Stimulated activated CD4-positive, alpha-beta T cell treated with anti-CD3 and anti-CD28 coated beads, TNF-alpha, amount 100 ng/mL, for 24 hours (primary cell): ENCODE measurements at regions not wholly inside any gene's neighbourhood (a gene's known extent, or its start where the extent isn't known, plus 50 kb on each side); places are given as distances from the start of the nearest gene placed in this dataset.

ENCODE experiments used
- DNase-seq, 3 experiments: peaks; one replicate each; pipeline ENCODE4 v3.0.0-alpha.2; 2020; ENCODE audit warnings: low read depth in 3 of 3

DNA sequence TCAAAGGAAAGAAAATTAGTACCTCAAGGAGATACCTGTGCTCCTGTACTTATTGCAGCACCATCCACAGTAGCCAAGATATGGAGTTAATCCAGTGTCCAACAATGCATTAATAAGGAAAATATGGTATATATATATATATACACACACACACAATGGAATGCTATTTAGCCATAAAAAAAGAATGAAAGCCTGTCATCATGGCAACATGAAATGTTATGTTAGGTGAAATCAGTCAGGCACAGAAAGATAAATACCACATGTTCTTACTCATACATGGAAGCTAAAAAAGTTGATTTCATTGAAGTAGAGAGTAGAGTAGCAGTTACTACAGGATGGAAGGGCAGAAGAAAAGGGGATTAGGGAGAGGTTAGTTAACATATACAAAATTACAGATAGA lies 601.5 kb downstream of the ANXA1 start:
- DNase-seq = no peak

DNA sequence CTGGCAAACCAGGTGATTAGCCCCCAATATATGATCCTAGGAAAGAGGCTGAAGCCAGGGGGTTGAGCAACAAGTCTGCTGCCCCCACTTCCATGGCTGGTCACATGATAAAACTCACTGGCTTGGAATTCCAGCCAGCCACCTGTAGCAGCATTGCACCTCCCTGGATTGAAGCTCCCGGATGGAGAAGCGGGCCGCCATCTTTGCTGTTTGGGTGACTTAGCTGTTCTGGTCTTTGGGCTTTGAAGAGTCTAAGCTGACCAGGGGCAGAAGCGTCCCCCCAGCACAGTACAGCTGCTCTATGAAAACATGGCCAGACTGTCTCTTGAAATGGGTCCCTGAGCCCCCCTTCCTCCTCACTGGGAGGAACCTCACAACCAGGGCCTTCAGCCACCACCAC lies 610.2 kb downstream of the ANXA1 start:
- DNase-seq = no peak

DNA sequence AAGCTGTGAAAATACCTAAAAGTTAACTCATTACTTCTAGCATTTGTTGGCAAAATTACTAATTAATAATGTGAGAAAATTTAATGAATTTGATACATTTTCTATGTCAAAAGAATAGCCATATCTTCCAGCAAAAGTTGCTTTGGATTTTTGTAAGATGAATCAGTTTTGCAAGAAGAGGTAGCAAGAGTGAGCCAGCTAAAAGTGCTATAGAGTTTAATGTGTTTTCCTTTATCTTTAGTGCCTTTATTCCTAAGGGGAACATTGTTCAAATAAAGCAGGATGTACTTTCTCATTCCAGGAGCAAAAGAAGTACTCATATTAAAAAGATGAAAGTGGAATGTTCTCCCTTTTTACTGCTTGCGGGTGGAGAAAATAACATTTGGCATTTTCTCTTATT lies 622.2 kb downstream of the ANXA1 start:
- DNase-seq = no peak

DNA sequence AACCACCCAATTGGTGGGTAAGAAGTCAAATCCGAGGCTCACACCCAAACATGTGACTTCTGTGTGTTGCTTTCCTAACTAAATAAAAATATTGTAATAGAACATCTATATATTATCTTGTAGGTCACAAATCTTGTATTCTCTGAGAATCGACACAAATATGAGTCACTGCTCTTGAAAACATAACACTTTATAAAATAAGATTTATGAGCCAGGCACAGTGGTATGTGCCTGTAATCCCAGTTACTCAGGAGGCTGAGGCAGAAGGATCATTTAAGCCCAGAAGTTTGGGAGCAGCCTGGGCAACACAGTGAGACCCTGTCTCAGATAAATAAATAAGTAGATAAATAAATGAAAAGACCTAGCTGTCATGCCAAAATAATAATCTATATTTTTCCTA lies 624.1 kb downstream of the ANXA1 start:
- no peak for DNase-seq

DNA sequence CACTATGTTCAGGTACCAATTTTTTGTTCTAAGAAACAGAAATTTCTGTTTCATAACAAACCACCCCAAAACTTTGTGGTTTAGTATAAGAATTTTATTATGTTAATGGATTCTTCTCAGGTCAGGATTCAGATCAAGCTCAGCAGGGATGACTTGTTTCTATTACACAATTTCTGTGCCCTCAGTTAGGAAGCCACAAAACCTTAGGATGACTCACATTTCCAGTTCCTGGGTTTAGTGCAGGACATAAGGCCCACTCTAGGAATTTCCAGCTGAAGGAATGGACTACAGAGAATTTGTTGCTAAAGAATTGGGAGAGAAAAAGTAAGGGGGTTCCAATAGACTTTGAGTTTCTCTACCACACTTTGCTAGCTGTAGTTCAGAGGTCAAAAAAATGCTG lies 629.3 kb downstream of the ANXA1 start:
- DNase-seq = no peak

DNA sequence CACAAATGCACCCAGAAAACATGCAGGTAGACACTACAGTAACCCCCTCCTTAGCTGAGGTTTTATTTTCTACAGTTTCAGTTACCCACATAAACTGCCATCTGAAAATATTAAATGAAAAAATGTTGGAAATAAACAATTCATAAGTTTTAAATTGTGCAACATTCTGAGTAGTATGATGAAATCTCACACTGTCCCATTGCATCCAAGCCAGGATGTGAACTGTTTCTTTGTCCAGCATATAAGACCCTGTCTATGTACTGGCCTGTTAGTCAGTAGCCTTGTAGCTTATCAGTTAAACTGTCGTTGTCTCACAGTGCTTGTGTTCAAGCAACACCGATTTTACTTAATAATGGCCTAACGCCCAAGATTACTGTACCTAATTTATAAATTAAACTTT lies 630.5 kb downstream of the ANXA1 start:
- no peak for DNase-seq

DNA sequence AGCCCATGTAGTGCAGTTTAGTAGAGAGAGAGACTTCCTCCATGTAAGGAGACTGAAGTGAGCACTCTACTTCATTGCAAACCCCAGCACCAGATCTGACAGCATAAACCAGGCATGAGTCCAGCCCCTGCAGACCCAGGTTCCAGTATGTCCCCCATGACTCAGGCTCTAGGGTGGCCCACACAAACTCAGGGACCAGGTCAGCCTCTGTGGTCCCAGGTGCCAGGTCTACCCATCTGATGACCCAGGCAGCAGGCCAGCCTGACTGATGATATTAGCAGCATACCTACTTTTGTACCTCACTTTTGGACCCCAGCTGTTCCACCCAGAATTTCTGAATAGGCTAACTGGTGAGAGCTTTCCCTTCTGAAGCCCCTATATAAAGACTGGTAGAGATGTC lies 647.8 kb downstream of the ANXA1 start:
- no peak for DNase-seq

DNA sequence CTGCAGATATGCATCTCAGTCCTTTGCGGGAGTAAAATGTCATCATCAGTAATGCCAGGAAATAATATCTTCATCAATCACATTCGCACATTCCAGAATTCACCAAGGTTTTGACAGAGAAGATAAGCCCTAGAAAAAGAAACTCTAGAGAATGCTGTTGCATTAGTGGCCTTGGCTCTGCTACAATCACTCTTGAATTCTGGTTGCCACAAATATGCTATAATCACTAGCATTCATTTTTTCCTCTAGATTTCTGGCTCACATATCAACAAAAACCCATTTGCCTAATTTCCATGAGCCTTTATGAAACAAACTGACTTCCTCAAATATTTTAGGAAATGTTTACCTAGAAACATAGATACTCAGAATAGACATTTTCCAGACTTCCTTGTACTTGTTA lies 653.4 kb downstream of the ANXA1 start:
- no peak for DNase-seq

DNA sequence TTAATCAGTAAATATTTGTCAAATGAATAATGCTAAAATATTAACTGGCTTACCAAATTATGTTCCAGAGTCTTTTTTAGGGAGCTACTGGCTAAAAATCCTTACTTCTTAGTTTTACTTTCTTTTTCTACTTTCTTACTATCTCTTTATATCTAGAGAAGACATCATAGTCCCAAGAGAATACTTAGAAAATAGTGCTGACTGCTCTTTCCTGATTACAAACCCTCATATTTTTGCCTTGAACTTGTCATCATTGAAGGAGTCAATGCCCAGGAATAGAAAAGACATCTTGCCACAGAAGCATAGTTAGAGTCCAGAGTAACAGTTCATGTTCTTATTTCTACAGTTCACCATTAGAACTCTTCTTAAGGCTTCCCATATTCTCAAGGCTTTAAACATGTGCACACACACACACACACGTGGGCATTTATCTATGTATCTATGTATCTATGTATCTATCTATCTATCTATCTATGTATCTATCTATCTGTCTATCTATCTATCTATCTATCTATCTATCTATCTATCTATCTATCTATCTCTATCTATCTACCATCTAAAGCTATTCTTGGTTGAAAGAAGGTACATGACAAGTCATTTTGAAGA lies 654.3 kb downstream of the ANXA1 start:
- no peak for DNase-seq

DNA sequence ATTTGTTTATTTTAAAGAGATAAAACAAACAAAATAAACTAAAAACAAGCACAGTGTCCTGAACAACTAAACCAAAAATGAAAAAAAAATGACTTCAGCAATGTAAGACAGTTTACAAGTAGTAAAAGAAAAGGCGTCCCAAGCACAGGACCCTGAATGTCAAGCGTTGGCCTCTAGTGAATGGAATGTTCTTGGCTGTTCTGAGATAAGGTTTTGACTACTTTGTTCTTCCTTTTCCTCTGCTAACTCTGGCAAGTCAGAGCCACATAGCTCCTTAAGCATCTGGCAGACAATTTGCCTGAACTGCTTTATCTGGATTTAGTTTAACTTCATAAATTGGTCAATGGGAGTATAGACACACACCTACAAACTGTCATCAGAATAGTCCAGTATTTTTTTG lies 655.2 kb downstream of the ANXA1 start:
- no peak for DNase-seq

DNA sequence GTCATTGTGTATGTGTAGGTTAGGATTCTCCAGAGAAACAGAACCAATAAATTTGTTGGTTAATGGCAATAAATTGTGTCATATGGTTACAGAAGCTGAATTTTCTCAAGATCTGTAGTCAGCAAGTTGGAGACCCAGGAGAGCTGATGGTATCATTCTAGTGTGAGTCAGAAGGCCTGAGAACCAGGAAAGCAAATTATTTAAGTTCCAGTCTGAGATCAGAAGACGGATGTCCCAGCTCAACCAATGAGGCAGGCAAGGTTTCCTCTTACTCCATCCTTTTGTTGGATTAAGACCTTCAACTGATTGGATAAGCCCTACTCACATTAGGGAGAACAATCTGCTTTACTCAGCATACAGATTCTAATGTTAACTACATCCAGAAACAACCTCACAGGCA lies 656.3 kb downstream of the ANXA1 start:
- DNase-seq = no peak

DNA sequence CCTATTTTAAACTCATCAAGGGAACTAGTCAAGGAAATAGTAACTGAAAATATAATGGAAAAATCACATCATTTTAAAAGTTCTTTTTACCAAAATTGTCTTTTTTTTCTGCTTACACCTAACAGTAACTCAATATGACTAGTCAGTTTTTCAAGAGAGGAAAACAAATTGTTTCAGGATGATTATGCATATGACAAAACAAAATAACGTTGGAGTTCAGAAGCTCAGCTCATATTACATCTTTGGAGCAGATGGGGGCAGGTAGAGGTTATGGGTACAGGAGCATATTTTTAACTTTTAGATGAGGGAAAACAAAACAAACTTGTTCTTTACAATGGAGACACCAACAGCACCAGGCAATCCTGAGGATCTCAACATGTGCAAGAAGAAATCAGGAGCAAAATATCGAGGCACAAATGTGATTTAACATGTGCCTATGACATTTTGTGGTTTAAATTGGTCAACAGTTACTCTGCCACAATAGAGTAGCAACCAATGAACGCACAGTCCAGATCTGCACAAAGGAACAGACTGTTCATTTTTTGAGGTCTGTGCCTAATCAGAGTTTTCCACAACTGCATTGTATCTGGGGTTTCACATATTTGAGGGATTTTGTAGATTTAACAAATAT lies 659.0 kb downstream of the ANXA1 start:
- no peak for DNase-seq

DNA sequence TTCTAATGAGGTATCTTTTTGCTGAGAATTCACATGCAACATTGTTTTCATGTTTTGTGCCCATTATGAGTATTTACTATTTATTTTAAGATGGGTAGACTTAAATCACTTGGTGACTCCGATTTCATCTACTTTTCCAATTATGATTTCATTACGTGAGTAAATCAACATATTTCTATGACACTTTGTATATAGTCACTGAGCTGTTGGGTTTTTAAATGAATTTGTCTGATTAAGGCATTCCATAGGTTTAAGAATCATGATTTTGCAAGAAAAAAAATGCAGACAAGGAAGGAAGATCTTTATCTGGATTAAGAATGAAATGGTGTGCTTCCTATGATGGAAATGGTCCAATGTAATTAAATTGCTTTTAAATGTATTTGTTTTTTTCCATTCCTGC lies 661.9 kb downstream of the ANXA1 start:
- DNase-seq = no peak

DNA sequence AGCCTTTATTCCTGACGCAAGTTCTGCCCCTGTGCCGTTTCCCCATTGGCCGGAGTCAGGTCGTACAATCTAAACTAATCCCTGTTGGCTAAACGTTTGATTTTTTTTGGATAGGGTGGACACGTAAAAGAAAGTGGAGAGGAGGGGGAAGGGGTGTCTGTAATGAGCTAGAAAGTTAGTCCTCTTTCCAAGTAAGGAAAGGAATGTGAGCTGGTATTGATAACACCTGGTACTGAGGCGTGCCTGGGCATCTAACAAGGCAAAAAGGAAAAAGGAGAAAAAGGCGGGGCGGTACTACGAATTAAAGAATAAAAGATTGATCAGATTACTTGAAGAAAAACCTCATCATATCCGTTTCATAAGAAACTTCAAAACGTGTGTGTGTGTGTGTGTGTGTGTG lies 665.2 kb downstream of the ANXA1 start:
- DNase-seq = no peak

DNA sequence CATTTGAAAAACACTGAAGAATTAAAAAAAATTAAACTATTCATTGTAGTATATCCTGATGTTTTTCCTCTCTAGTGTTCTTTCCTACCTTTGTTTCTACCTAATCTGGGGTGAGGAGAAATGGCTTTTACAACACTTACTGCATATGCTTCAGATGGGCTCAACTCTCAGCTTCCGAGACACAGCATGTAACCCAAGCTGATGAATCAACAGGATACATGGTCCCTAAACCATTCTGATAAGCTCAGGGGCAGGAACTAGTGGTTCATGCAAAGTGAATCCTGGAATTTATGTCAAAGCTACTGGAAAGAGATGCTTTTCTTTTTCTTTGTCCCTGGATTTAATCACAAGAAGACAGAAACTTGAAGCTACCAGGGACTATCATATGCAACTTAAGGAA lies 672.5 kb upstream of the RORB start:
- DNase-seq = no peak

DNA sequence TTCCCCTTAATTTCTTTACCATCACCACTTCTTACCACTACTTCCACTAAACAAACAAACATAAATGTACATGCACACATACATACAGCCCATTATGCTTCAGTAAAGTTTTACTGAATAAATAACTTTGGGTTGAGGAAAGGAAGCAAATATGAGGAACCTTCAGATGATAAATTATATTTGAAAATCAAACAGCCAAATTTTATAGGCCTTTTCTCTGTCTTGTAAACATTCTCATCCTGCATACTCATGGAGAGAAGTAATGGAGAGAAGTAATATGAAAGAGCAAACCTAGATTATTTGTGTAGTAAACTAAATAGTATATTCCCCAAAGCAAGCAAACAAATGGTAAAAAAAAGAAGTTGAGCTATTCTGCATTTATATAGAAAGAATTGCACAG lies 658.3 kb upstream of the RORB start:
- DNase-seq = no peak

DNA sequence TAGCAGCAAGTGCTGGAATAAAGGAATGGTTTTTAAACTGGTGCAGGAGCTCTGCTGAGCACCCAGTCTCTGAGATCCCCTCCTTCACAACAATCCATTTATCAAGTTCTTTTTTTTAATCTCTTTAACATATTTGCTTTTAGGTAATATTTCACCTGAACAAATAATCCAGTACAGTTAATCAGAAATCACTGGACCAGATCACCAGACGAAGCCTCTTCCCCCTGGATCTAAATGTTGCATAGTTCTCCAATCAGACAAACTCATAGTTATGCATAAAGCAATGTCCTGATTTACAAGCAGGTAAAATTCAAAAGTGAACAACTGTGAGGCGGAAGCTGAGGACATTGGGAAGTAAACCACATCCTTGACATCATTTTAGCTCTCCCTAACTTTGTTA lies 657.7 kb upstream of the RORB start:
- DNase-seq = no peak

DNA sequence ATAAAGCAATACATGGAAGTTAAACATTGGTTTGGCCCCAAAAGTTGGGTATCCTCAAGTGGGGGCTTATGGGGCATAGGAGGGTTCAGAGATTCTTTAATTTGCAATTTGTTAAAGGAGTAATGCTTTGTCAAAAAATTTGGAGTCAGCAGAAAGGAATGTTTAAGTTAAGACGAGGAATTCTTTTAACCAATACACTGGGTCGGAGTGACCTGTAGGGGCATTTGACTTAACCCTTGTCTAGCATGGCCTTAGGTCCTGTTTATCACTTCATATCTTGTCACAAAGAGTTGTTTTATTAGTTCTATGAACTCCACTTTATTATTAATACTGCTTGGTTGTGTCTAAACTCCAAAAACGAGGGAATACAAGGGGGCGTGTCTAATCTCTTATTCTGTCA lies 656.1 kb upstream of the RORB start:
- no peak for DNase-seq

DNA sequence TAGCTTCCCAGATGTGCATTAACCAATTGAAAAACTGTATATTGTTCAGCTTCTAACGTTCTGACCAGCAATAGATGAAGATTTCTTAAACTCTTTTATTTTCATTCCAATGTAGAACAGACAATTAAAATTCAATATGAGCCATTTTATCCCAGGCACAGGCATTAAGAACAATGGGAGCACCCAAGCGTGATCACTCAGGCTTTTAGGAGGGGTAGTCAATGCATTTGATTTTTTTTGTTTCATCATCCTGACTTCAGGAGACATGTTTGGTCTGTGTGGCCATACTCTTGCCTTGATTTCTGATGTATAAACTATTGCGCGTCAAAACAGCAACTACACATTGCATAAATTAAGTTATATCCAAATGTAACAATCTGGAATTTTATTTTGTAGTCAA lies 653.0 kb upstream of the RORB start:
- DNase-seq = no peak

DNA sequence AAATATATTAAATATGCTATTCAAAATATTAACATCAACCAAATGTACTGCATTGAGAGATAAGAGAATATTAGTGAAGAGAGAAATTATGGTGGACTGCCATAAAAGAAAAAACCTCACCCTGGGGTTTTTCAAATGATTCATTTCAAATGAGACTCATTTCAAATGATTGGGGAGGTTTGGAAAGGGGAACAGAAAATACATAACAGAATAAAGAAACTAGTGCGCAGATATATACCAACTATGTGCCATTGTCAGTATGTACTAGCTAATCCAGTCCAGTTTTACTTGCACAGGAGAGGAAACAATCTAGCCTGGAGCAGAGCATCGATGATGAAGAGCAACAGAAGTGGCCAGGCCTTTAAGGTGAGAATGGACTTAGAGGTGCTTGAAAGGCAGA lies 651.6 kb upstream of the RORB start:
- DNase-seq = no peak

DNA sequence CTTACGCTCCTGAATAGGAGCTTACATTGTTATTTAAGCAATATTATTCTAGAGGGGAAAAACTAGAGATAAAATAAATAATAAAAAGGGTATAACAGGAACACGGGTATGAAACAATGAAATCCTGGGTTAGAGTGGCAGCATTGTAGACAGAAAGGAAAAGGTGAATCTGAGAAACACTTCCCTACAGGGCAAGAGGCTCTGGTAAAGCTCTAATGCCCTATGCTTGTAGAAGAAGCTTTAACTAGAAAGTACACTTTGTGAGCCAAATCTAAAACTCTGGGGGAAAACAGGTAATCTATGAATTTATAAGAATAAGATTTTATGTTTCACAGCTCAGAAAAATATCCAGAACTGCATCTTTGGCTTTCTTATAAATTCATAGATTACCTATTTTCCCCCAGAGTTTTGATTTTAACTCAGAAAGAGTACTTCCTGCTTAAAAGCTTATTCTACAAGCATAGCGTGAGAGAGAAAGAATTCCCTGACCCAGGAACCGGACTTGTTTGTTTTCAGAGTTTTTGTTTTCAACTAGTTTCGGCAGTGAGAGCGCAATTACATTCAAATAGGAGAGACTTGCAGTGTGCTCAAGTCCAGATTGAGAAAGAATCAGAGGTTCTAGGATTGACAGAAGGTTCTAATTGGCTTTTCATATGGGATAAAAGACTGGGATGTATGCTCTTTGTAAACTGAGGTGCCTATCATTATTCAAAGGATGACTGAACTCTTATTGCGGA lies 651.0 kb upstream of the RORB start:
- no peak for DNase-seq

DNA sequence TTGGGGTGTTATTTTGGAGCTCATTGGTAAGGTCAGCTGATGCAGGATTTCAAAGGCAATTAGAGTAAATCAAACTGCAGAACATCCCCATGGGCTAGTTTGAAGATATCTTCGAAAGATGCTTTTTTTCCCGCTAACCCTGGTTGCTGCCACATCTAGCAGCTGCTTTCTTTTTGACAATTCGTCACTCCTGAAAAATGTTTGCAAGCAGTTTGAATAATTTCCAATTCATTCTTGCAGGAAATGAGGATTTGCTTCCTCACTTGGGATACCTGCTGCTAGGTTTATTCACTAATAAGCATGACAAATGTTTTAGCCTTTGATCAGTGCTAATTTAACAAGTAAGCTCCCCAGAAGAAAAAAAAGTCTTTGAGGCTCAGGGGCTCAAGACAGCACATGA lies 649.6 kb upstream of the RORB start:
- no peak for DNase-seq

DNA sequence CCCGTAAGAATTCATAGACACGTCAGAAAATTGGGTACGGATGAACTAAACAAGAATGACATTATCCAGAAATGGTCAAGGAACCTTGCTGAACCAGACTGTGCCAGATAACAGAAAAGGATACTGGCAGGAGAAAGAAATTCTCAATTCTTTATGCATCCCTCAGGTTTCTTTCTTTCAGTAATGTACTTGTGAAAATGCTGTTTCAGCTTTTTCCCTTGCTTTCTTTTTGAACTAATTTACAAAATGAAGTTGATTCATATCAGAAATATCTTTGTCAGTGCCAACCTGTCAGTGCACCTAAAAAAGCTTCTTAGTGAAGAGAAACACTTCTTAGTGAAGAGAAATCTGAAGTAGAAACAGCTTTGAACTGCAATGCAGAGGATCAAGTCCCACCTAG lies 643.6 kb upstream of the RORB start:
- DNase-seq = no peak

DNA sequence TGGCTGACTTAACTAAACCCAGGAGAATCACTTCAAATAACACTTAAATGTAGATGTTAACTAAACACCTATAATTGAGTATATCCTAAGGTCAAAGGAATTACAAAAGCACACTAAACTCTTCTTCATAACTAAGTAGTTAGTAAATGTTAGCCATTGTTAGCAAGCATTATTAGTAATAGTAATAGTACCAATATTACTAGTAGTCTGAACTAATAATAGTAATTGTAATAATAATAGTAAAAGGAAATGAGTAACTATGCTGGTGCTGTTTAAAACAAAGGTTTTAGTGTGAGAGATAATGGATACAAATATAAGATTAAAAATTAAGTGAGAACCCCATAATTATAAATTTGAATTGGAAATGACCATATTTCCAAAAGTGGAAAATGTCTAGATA lies 641.9 kb upstream of the RORB start:
- no peak for DNase-seq
